Gastrocnemius medialis (tissue), 4 donors: ENCODE measurements at regions not wholly inside any gene's neighbourhood (a gene's known extent, or its start where the extent isn't known, plus 50 kb on each side); places are given as distances from the start of the nearest gene placed in this dataset.
"Not testable (repeated sequence)": the region's sequence is repeated elsewhere in the genome, so short reads cannot be mapped to it uniquely, and the experiment has no call there.

ENCODE experiments used
- ATAC-seq, 2 donors: fragments of 150-250 bp; one replicate each; pipeline ENCODE4 v1.9.1; 2016
- DNase-seq, 2 donors: peaks; one replicate each; pipeline ENCODE4 v3.0.0-alpha.2; 2019
- H3K27ac ChIP-seq, 4 donors: fragments of 200-600 bp; sonication (generic); 1 replicate in 1 of 4; 2 replicates in 3 of 4; pipeline ENCODE4 v1.5.1; 2016 to 2018; ENCODE audit warnings: mild to moderate bottlenecking in 2 of 4, moderate library complexity in 1 of 4
- H3K27me3 ChIP-seq, 3 donors: fragments of 200-600 bp; sonication (generic) in 2 of 3; 1 replicate in 1 of 3; 2 replicates in 2 of 3; pipeline versions ENCODE4 v1.5.1 to v1.6.0; 2016 to 2019; ENCODE audit warnings: mild to moderate bottlenecking in 1 of 3, moderate library complexity in 1 of 3
- H3K36me3 ChIP-seq, 2 donors: fragments of 200-600 bp; sonication (generic) in 1 of 2; one replicate each; pipeline ENCODE4 v1.5.1; 2017 to 2018
- H3K4me1 ChIP-seq, 2 donors: fragments of 200-600 bp; sonication (generic) in 1 of 2; one replicate each; pipeline ENCODE4 v1.5.1; 2016 to 2017; ENCODE audit warnings: mild to moderate bottlenecking in 2 of 2
- H3K4me3 ChIP-seq, 4 donors: fragments of 200-600 bp; sonication (generic) in 3 of 4; 1 replicate in 1 of 4; 2 replicates in 3 of 4; pipeline ENCODE4 v1.5.1; 2016 to 2019; ENCODE audit warnings: mild to moderate bottlenecking in 2 of 4
- H3K9me3 ChIP-seq, 3 donors: fragments of 200-600 bp; sonication (generic) in 2 of 3; 1 replicate in 1 of 3; 2 replicates in 2 of 3; pipeline ENCODE4 v1.5.1; 2016 to 2019
- POLR2A ChIP-seq, 2 donors: fragments of 450-650 bp; IDR thresholded peaks; one replicate each; pipeline ENCODE4 v1.6.1; 2017; ENCODE audit warnings: antibody characterized with exemption in 2 of 2, mild to moderate bottlenecking in 2 of 2, moderate library complexity in 2 of 2
- in situ Hi-C, 4 donors: fragments of 200-750 bp; cut with MboI; loops; one replicate each; pipeline versions ENCODE4 v1.15.0 to v1.8.0; 2017; ENCODE audit warnings: low sequenced_read_pairs in 4 of 4
- intact Hi-C: fragments of 100-400 bp; cut with DNase I; formaldehyde crosslinking; loops from one replicate; pipeline ENCODE4 v1.15.1; 2023; ENCODE audit warnings: low total_unique reads
- TF ChIP-seq, protein P1 (sequence below), 5 experiments: fragments of 450-650 bp in 3 of 5; fragments of 200-600 bp in 2 of 5; sonication (generic) in 2 of 5; IDR thresholded peaks in 4 of 5; conservative IDR thresholded peaks in 1 of 5; 1 replicate in 4 of 5; 2 replicates in 1 of 5; pipeline ENCODE4 v1.5.1; 2016 to 2019; ENCODE audit warnings: antibody characterized with exemption in 5 of 5, mild to moderate bottlenecking in 3 of 5, moderate library complexity in 3 of 5

DNA sequence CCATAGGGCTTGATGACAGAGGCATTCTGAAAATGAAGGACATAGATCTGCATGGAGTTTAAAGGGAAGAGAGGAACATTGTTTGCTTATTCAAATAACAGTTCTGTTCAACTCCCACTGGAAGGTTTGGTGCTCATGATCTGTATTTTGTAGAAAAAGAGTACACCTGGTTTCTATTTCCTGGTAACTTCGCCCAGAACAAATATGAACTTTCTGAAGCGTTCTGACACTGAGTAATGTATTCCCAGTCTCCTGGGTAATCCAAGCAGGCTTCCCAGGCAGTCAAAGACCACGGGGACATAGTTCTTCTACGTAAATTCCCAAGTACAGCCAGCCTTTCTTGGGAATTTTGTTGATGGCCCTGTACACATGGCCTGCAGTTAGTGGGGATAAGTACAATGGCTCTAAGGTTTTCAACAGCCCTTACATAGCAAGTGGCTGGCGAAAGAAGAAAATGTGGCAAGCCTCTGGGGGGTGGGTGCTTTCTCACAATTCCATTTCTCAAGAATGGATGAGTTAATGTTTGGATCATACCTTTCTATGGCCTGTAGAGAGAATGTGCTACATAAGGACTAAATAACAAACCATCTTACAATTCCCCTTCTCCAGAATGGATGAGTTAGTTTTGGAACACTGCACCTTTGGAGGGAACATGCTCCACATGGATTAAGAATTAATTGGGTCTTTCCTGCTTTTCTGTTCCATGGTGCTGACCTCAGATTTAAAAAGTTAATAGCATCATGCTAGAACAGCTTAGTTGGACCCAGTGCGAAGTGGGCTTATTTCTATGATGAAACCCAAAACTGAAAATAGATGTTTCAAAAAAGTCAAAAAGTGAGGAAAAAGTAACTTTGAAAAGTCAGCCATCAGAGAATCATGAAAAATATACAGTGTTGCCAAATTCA, 52.7 kb downstream of the COL6A6 start:
- DNase-seq, result no peak
- in situ Hi-C loops, result no loop called here
- intact Hi-C loops, result no loop called here
- H3K27ac ChIP-seq, result no peak overlapping the region
- no peak for TF ChIP-seq POLR2A (IDR thresholded peaks at IDR 0.05)
- TF ChIP-seq, protein P1, sequence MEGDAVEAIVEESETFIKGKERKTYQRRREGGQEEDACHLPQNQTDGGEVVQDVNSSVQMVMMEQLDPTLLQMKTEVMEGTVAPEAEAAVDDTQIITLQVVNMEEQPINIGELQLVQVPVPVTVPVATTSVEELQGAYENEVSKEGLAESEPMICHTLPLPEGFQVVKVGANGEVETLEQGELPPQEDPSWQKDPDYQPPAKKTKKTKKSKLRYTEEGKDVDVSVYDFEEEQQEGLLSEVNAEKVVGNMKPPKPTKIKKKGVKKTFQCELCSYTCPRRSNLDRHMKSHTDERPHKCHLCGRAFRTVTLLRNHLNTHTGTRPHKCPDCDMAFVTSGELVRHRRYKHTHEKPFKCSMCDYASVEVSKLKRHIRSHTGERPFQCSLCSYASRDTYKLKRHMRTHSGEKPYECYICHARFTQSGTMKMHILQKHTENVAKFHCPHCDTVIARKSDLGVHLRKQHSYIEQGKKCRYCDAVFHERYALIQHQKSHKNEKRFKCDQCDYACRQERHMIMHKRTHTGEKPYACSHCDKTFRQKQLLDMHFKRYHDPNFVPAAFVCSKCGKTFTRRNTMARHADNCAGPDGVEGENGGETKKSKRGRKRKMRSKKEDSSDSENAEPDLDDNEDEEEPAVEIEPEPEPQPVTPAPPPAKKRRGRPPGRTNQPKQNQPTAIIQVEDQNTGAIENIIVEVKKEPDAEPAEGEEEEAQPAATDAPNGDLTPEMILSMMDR (IDR thresholded peaks at IDR 0.05 in 4 of 5, conservative IDR thresholded peaks at IDR 0.05 in 1 of 5), result no peak
- no peaks in the 10 kb centered on the region for H3K9me3 ChIP-seq
- no peaks in the 10 kb centered on the region for H3K4me1 ChIP-seq
- no peaks in the 10 kb centered on the region for H3K27me3 ChIP-seq
- no peaks in the 10 kb centered on the region for H3K36me3 ChIP-seq
- ATAC-seq, result no peak
- H3K4me3 ChIP-seq, result no peak overlapping the region

DNA sequence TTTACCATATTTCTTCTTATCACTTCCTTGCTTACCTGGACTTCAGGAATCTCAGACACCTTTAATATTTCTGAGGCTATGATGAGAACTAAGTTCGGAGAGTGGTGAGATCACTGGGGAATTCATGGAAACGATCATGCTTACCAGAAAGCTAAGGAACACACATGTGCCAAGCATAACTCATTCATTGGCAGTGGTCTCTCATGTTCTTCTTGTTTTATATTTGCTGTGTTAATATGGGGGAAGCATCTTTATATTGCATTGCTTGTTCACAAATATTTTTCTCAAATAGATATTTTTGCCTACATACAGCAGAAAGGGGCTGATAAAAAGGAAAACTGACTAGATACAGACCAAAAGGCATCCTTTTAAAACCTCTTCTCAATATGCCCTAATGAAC, 55.8 kb downstream of the COL6A6 start:
- in situ Hi-C loops, result no loop called here
- TF ChIP-seq, protein P1 (IDR thresholded peaks at IDR 0.05 in 4 of 5, conservative IDR thresholded peaks at IDR 0.05 in 1 of 5), result no peak
- TF ChIP-seq POLR2A (IDR thresholded peaks at IDR 0.05), result no peak
- Histone ChIP-seq H3K4me3 (no peak overlapping the region), H3K36me3 (no peaks in the 10 kb centered on the region), H3K4me1 (no peaks in the 10 kb centered on the region), H3K27me3 (no peaks in the 10 kb centered on the region), H3K9me3 (no peaks in the 10 kb centered on the region), H3K27ac (no peak overlapping the region)
- no peak for ATAC-seq
- DNase-seq, result no peak
- intact Hi-C loops, result no loop called here

DNA sequence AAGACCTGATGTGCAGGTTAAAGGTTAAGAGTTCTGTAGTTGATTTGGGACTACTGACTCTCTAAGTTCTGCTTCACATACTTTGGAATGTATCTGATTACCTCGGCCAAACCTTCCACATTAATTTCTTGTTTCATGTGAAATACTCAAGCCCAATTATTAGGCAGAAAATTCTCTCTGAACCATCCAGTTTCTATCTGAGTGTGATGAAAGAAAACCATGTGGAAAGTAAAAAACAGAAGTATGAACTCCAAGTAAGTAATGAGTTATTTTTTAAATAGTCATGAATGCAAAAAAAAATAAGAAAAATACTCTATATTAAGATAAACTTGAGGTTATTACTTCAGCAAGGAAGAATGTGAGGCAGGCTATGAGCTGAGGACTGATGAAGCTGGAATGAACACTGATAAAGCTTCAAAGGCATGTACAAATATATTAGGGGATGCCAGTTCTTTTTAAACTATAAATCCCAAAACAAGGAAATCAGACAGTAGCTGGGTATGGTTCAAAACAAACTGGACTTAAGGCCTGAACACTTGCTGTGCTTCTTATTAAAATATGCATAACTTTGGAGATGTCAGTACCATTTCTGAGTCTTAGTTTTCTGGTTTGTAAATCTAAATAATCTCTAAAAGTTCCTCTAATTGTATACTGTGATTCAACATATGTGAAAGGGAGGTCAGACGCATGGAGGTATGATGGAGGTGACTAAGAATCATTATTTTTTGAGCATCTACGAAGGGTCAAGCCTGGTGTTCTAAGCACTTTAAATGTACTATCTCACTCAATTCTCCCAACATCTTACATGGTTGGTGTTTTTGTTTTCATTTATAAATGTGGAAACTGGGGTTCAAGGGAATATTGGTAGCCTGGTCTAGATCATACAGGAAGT, 59.6 kb downstream of the COL6A6 start:
- no peak for DNase-seq
- Histone ChIP-seq H3K27me3 (no peaks in the 10 kb centered on the region), H3K4me3 (no peak overlapping the region), H3K36me3 (no peaks in the 10 kb centered on the region), H3K4me1 (no peaks in the 10 kb centered on the region), H3K27ac (no peak overlapping the region), H3K9me3 (no peaks in the 10 kb centered on the region)
- intact Hi-C loops (no loop called here), in situ Hi-C loops (no loop called here)
- TF ChIP-seq, protein P1 (IDR thresholded peaks at IDR 0.05 in 4 of 5, conservative IDR thresholded peaks at IDR 0.05 in 1 of 5), result no peak
- no peak for TF ChIP-seq POLR2A (IDR thresholded peaks at IDR 0.05)
- ATAC-seq, result no peak

DNA sequence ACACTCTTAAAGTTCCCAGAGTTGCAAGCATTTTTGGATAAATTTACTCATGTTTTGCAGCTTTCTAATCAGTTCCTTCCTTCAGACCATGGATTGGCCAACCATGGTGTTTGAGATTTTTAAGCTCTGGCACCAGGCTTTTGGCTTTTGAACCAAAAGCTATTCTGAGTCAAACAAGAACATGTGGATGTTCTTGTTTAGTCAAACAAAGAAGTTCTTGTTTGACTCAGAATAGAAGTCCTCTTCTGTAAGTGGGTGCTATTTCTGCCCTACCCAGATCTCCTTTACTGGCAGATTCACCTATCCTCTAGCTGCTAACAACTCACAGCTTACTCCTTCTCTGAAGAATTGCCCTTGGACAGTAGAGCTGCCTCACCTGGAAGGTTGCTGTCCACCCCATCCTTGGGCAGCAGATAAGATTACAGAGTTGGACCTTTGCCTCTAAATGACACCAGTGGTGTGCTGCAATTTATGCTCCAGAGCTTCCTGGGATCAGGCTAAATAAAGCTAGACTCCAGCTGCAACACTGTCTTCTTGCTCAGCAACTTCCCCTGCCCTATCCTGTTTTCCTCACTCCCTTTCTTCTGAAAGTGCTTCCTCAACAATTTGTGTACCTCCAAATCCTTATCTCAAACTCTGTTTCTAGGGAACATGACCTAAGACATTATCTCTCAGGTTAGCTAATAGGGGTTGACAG, 65.6 kb downstream of the COL6A6 start:
- no peak overlapping the region for H3K4me3 ChIP-seq
- in situ Hi-C loops (no loop called here), intact Hi-C loops (no loop called here)
- no peaks in the 10 kb centered on the region for H3K9me3 ChIP-seq
- ATAC-seq (no peak), DNase-seq (no peak)
- no peaks in the 10 kb centered on the region for H3K36me3 ChIP-seq
- H3K4me1 ChIP-seq, result no peaks in the 10 kb centered on the region
- TF ChIP-seq, protein P1 (IDR thresholded peaks at IDR 0.05 in 4 of 5, conservative IDR thresholded peaks at IDR 0.05 in 1 of 5), result no peak
- TF ChIP-seq POLR2A (IDR thresholded peaks at IDR 0.05), result no peak
- H3K27ac ChIP-seq, result no peak overlapping the region
- no peaks in the 10 kb centered on the region for H3K27me3 ChIP-seq

DNA sequence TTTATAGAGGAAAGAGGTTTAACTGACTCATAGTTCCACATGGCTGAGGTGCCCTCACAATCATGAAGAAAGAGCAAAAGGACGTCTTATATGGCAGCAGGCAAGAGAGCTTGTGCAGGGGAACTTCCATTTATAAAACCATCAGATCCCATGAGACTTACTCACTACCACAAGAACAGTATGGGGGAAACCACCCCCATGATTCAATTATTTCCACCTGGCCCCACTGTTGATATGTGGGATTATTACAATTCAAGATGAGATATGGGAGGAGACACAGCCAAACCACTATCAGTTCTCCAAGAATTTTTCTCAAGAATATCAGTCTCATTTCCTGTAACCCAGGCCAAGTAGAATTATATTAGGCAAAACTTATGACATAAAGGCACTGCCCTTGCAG, 77.8 kb downstream of the COL6A6 start:
- H3K27me3 ChIP-seq, H3K9me3 ChIP-seq, intact Hi-C loops, H3K4me1 ChIP-seq, ATAC-seq, H3K27ac ChIP-seq, DNase-seq, H3K4me3 ChIP-seq, in situ Hi-C loops, H3K36me3 ChIP-seq: not testable (repeated sequence)
